Hepatocyte (in vitro differentiated cells): ENCODE measurements at regions not wholly inside any gene's neighbourhood (a gene's known extent, or its start where the extent isn't known, plus 50 kb on each side); places are given as distances from the start of the nearest gene placed in this dataset.

Experiments used
- DNase-seq: peaks from one replicate; pipeline ENCODE4 v3.0.0-alpha.2; 2016; ENCODE audit warnings: low spot score
- H2AFZ ChIP-seq: fragments of 200-600 bp; sonication (generic); 2 replicates; pipeline ENCODE4 v1.6.0; 2016; ENCODE audit warnings: antibody characterized with exemption, mild to moderate bottlenecking
- H3K27ac ChIP-seq: fragments of 200-600 bp; sonication (generic); 2 replicates; pipeline ENCODE4 v1.5.1; 2016; ENCODE audit warnings: mild to moderate bottlenecking
- H3K27me3 ChIP-seq: fragments of 200-600 bp; sonication (generic); 2 replicates; pipeline ENCODE4 v1.6.1; 2016
- H3K36me3 ChIP-seq: fragments of 200-600 bp; sonication (generic); replicated peaks from 2 replicates; pipeline ENCODE4 v1.5.1; 2016; ENCODE audit warnings: low read depth; ENCODE audit not compliant: insufficient read depth
- H3K4me1 ChIP-seq: fragments of 200-600 bp; sonication (generic); 2 replicates; pipeline ENCODE4 v1.5.1; 2016; ENCODE audit warnings: mild to moderate bottlenecking, moderate library complexity; ENCODE audit not compliant: insufficient read depth
- H3K4me2 ChIP-seq: fragments of 200-600 bp; sonication (generic); 2 replicates; pipeline ENCODE4 v1.6.0; 2016
- H3K4me3 ChIP-seq: fragments of 200-600 bp; sonication (generic); 2 replicates; pipeline ENCODE4 v1.5.1; 2016; ENCODE audit warnings: mild to moderate bottlenecking
- H3K79me2 ChIP-seq: fragments of 200-600 bp; sonication (generic); 2 replicates; pipeline ENCODE4 v1.6.0; 2017; ENCODE audit warnings: mild to moderate bottlenecking
- H3K9me2 ChIP-seq: fragments of 200-600 bp; sonication (generic); replicated peaks from 2 replicates; pipeline ENCODE4 v1.6.0; 2017; ENCODE audit warnings: mild to moderate bottlenecking; ENCODE audit not compliant: insufficient read depth
- H3K9me3 ChIP-seq: fragments of 200-600 bp; sonication (generic); 2 replicates; pipeline ENCODE4 v1.5.1; 2016; ENCODE audit warnings: low read depth, mild to moderate bottlenecking
- H4K20me1 ChIP-seq: fragments of 200-600 bp; sonication (generic); 2 replicates; pipeline ENCODE4 v1.6.0; 2016; ENCODE audit warnings: mild to moderate bottlenecking; ENCODE audit not compliant: insufficient read depth, poor library complexity, severe bottlenecking
- EZH2 ChIP-seq: fragments of 200-600 bp; sonication (generic); IDR thresholded peaks from 2 replicates; pipeline ENCODE4 v1.6.1; 2016; ENCODE audit warnings: antibody characterized with exemption, mild to moderate bottlenecking, borderline replicate concordance
- EZH2phosphoT487 ChIP-seq: fragments of 200-600 bp; sonication (generic); IDR thresholded peaks from one replicate; pipeline ENCODE4 v1.6.1; 2018; ENCODE audit warnings: antibody characterized with exemption, mild to moderate bottlenecking, low read depth, moderate library complexity; ENCODE audit not compliant: unreplicated experiment, severe bottlenecking
- WGBS: methylation state at CpG from one replicate; pipeline ENCODE4 v1.1.6; 2016; ENCODE audit warnings: low lambda C conversion rate; ENCODE audit errors: missing lambda C conversion rate; 5-methylcytosine and 5-hydroxymethylcytosine counted together
- TF ChIP-seq, protein P1 (sequence below): fragments of 200-600 bp; sonication (generic); IDR thresholded peaks from 2 replicates; pipeline ENCODE4 v1.5.1; 2016; ENCODE audit warnings: antibody characterized with exemption, mild to moderate bottlenecking; ENCODE audit not compliant: poor library complexity

DNA sequence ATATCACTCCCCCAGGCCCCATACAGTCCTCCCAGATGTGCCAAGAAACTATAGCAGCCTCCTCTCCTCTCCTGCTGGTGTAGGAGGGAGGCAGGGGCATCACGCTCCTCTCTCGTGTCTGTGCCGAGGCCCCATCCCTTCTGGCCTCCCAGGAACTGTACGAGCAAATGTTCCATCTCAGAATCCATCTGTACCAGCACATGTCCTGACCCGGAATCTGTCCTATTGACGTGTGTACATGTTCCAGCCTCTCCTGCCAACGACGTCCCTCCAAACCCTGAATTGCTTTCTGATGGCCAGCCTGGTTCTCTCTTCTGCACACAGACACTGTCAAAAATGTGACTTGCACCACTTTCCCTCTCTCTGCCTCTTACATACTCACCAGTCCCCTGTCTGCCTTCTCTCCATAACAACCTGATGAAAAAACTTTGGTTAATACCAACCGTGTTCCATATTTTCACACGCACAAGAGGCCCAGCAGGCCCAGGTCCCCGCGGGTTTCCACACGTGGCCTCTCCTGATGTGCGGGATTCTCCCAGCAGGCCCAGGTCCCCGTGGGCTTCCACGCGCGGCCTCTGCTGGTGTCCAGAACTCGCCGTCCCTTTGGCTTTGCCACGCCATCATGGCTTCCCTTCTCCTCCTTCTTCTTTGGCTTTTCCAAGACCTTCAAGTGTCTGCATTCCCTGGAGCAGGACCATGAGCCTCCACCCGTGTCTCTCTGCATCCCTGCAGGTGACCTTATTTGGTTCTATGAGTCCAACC, 125.2 kb upstream of the THBS2 start:
- Histone ChIP-seq H3K36me3 (no peaks in the 10 kb centered on the region), H2AFZ (no peak overlapping the region), H3K27me3 (no peaks in the 10 kb centered on the region), H3K4me2 (no peak overlapping the region), H4K20me1 (no peaks in the 10 kb centered on the region), H3K27ac (no peak overlapping the region), H3K79me2 (no peaks in the 10 kb centered on the region), H3K9me2 (no peaks in the 10 kb centered on the region), H3K4me1 (no peaks in the 10 kb centered on the region), H3K9me3 (no peaks in the 10 kb centered on the region), H3K4me3 (no peak overlapping the region)
- WGBS: 94% methylated on average over 22 of the region's 22 CpGs
- DNase-seq: no peak
- TF ChIP-seq EZH2: no peak
- TF ChIP-seq EZH2phosphoT487: no peak
- TF ChIP-seq, protein P1, sequence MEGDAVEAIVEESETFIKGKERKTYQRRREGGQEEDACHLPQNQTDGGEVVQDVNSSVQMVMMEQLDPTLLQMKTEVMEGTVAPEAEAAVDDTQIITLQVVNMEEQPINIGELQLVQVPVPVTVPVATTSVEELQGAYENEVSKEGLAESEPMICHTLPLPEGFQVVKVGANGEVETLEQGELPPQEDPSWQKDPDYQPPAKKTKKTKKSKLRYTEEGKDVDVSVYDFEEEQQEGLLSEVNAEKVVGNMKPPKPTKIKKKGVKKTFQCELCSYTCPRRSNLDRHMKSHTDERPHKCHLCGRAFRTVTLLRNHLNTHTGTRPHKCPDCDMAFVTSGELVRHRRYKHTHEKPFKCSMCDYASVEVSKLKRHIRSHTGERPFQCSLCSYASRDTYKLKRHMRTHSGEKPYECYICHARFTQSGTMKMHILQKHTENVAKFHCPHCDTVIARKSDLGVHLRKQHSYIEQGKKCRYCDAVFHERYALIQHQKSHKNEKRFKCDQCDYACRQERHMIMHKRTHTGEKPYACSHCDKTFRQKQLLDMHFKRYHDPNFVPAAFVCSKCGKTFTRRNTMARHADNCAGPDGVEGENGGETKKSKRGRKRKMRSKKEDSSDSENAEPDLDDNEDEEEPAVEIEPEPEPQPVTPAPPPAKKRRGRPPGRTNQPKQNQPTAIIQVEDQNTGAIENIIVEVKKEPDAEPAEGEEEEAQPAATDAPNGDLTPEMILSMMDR: no peak

DNA sequence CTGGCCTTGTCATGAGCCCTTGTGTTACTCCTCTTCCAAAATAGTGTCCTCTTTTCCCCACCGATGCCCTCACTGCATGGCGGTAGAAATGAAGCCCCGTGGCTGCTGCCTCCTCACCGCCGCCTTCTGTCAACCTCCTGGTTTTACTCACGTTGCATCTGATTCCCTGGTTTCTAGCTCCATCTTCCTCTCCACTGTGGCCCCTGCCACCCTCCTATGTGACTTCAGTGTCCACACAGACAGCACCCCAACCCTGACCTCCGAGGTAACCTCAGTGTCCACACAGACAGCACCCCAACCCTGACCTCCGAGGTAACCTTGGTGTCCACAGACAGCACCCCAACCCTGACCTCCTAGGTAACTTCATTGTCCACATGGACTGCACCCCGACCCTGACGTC, 122.8 kb upstream of the THBS2 start:
- H3K27ac ChIP-seq: no peak overlapping the region
- no peaks in the 10 kb centered on the region for H3K9me2 ChIP-seq
- H3K4me2 ChIP-seq: no peak overlapping the region
- H3K4me1 ChIP-seq: no peaks in the 10 kb centered on the region
- H3K79me2 ChIP-seq: no peaks in the 10 kb centered on the region
- no peaks in the 10 kb centered on the region for H3K9me3 ChIP-seq
- H4K20me1 ChIP-seq: no peaks in the 10 kb centered on the region
- no peak for DNase-seq
- TF ChIP-seq EZH2: no peak
- TF ChIP-seq, protein P1: no peak
- no peak for TF ChIP-seq EZH2phosphoT487
- 97% methylated on average over 10 of the region's 10 CpGs for WGBS
- H3K4me3 ChIP-seq: no peak overlapping the region
- H3K36me3 ChIP-seq: no peaks in the 10 kb centered on the region
- no peak overlapping the region for H2AFZ ChIP-seq
- no peaks in the 10 kb centered on the region for H3K27me3 ChIP-seq

DNA sequence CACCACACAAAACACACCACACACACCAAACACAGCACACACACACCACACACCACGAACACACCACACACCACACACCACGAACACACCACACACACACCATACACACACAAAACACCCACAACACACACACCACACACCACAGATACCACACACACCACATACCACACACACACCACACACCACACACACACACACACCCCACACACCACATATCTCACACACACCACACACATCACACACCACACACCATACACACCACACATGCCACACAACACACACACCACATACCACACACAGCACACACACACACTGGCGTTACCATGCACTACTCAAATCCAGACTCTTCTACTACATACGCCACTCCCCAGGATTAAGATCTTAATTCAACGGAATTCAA, 118.9 kb upstream of the THBS2 start:
- Histone ChIP-seq H3K36me3 (no peaks in the 10 kb centered on the region), H3K4me2 (no peak overlapping the region), H3K27ac (no peak overlapping the region), H3K27me3 (no peaks in the 10 kb centered on the region), H3K9me2 (no peaks in the 10 kb centered on the region), H3K4me3 (no peak overlapping the region), H4K20me1 (no peaks in the 10 kb centered on the region), H3K79me2 (no peaks in the 10 kb centered on the region), H3K9me3 (no peaks in the 10 kb centered on the region), H3K4me1 (no peaks in the 10 kb centered on the region), H2AFZ (no peak overlapping the region)
- DNase-seq: no peak
- TF ChIP-seq EZH2phosphoT487 (no peak), EZH2 (no peak)
- TF ChIP-seq, protein P1: no peak
- WGBS: 86% methylated on average over 3 of the region's 5 CpGs
